WTC11 (cell line): ENCODE measurements at regions not wholly inside any gene's neighbourhood (a gene's known extent, or its start where the extent isn't known, plus 50 kb on each side); places are given as distances from the start of the nearest gene placed in this dataset.

Experiments used
- ATAC-seq: fragments of 200-7000 bp; cut with Tn5 transposase; 2 replicates; pipeline ENCODE4 v1.10.0; 2021; ENCODE audit warnings: mild to moderate bottlenecking, moderate library complexity
- CTCF ChIA-PET: fragments of 300-600 bp; sonication (Branson Sonifier 250); formaldehyde crosslinking; loops from one replicate; lab custom pipeline; 2021; ENCODE audit warnings: antibody characterized with exemption; lab: Charles Lee
- POLR2A ChIA-PET: fragments of 350-600 bp; sonication (Branson Sonifier 250); formaldehyde crosslinking; loops from one replicate; lab custom pipeline; 2021; ENCODE audit warnings: antibody characterized with exemption; lab: Charles Lee
- DNase-seq: peaks from one replicate; pipeline ENCODE4 v3.0.0; 2021; ENCODE audit warnings: low spot score
- H3K27ac Mint-ChIP-seq: 2 replicates; pipeline ENCODE4 v1.8.0; 2021; ENCODE audit warnings: mixed read lengths
- H3K27me3 Mint-ChIP-seq: 2 replicates; pipeline ENCODE4 v1.8.0; 2021; ENCODE audit warnings: low read depth, mild to moderate bottlenecking, moderate library complexity, mixed read lengths
- H3K36me3 Mint-ChIP-seq: 2 replicates; pipeline ENCODE4 v1.8.0; 2021; ENCODE audit warnings: mixed read lengths
- H3K4me1 Mint-ChIP-seq: 2 replicates; pipeline ENCODE4 v1.8.0; 2022; ENCODE audit warnings: mixed read lengths
- H3K4me3 Mint-ChIP-seq: 2 replicates; pipeline ENCODE4 v1.8.0; 2021; ENCODE audit warnings: mild to moderate bottlenecking, moderate library complexity, mixed read lengths
- H3K9me3 Mint-ChIP-seq: 2 replicates; pipeline ENCODE4 v1.8.0; 2021; ENCODE audit warnings: mixed read lengths
- CBFB ChIP-seq: sonication (generic); formaldehyde crosslinking; IDR thresholded peaks from 2 replicates; pipeline ENCODE4 v1.8.1; 2022; ENCODE audit warnings: mild to moderate bottlenecking, low read depth, missing genetic modification reagents
- CTCF ChIP-seq: fragments of 200-600 bp; IDR thresholded peaks from 2 replicates; pipeline ENCODE4 v1.8.0; 2022; ENCODE audit warnings: antibody characterized with exemption
- FOXJ3 ChIP-seq: sonication (generic); formaldehyde crosslinking; IDR thresholded peaks from 2 replicates; pipeline ENCODE4 v1.9.0; 2021; ENCODE audit warnings: missing genetic modification reagents, mild to moderate bottlenecking, borderline replicate concordance
- FOXP1 ChIP-seq: sonication (generic); formaldehyde crosslinking; IDR thresholded peaks from 2 replicates; pipeline ENCODE4 v1.8.0; 2022; ENCODE audit warnings: missing genetic modification reagents, mild to moderate bottlenecking, moderate library complexity, borderline replicate concordance
- FOXP4 ChIP-seq: sonication (generic); formaldehyde crosslinking; IDR thresholded peaks from 2 replicates; pipeline ENCODE4 v1.8.0; 2022; ENCODE audit warnings: mild to moderate bottlenecking, missing genetic modification reagents
- HMGA2 ChIP-seq: fragments of 250-450 bp; sonication (Bioruptor Pico); IDR thresholded peaks from 2 replicates; pipeline ENCODE4 v1.4.0; 2021; ENCODE audit warnings: mild to moderate bottlenecking, moderate library complexity
- HMGXB4 ChIP-seq: sonication (generic); formaldehyde crosslinking; IDR thresholded peaks from 2 replicates; pipeline ENCODE4 v1.8.1; 2023; ENCODE audit warnings: mild to moderate bottlenecking, moderate library complexity, missing genetic modification reagents
- MLX ChIP-seq: sonication (generic); formaldehyde crosslinking; IDR thresholded peaks from 2 replicates; pipeline ENCODE4 v1.8.1; 2023; ENCODE audit warnings: mild to moderate bottlenecking, missing genetic modification reagents, moderate library complexity
- NR3C1 ChIP-seq: sonication (generic); formaldehyde crosslinking; conservative IDR thresholded peaks from 2 replicates; pipeline ENCODE4 v1.8.1; 2023; ENCODE audit warnings: low read depth, mild to moderate bottlenecking, missing genetic modification reagents
- RELA ChIP-seq: sonication (generic); formaldehyde crosslinking; IDR thresholded peaks from 2 replicates; pipeline ENCODE4 v1.8.1; 2022; ENCODE audit warnings: missing genetic modification reagents, mild to moderate bottlenecking, borderline replicate concordance
- SOX15 ChIP-seq: fragments of 250-450 bp; sonication (Bioruptor Pico); IDR thresholded peaks from 2 replicates; pipeline ENCODE4 v1.9.0; 2021; ENCODE audit warnings: mild to moderate bottlenecking
- SP1 ChIP-seq: sonication (generic); formaldehyde crosslinking; conservative IDR thresholded peaks from 2 replicates; pipeline ENCODE4 v1.8.1; 2022; ENCODE audit warnings: missing genetic modification reagents
- STAT6 ChIP-seq: sonication (generic); formaldehyde crosslinking; conservative IDR thresholded peaks from 2 replicates; pipeline ENCODE4 v1.8.1; 2023; ENCODE audit warnings: mild to moderate bottlenecking, low read depth, missing genetic modification reagents, moderate library complexity
- TEAD4 ChIP-seq: sonication (generic); formaldehyde crosslinking; IDR thresholded peaks from 2 replicates; pipeline ENCODE4 v1.8.0; 2022; ENCODE audit warnings: mild to moderate bottlenecking, missing genetic modification reagents
- TP53 ChIP-seq: sonication (generic); formaldehyde crosslinking; IDR thresholded peaks from 2 replicates; pipeline ENCODE4 v1.8.1; 2023; ENCODE audit warnings: mild to moderate bottlenecking, missing genetic modification reagents
- ZNF263 ChIP-seq: sonication (generic); formaldehyde crosslinking; IDR thresholded peaks from 2 replicates; pipeline ENCODE4 v1.8.1; 2022; ENCODE audit warnings: low read depth, mild to moderate bottlenecking, moderate library complexity, missing genetic modification reagents
- ZNF281 ChIP-seq: sonication (generic); formaldehyde crosslinking; IDR thresholded peaks from 2 replicates; pipeline ENCODE4 v1.8.0; 2023; ENCODE audit warnings: mild to moderate bottlenecking, missing genetic modification reagents
- ZNF317 ChIP-seq: sonication (generic); formaldehyde crosslinking; IDR thresholded peaks from 2 replicates; pipeline ENCODE4 v1.8.1; 2023; ENCODE audit warnings: low read depth, mild to moderate bottlenecking, moderate library complexity, missing genetic modification reagents, borderline replicate concordance

- H3K27me3 Mint-ChIP-seq: no peaks in the 10 kb centered on the region
- ChIA-PET CTCF (no interaction called here), POLR2A (no interaction called here)
- no peaks in the 10 kb centered on the region for H3K4me1 Mint-ChIP-seq
- H3K36me3 Mint-ChIP-seq: peaks cover 10% of the 10 kb centered on the region
- no peak overlapping the region for H3K4me3 Mint-ChIP-seq
- peaks cover 22% of the 10 kb centered on the region for H3K9me3 Mint-ChIP-seq
- no peak for TF ChIP-seq MLX (CRISPR knock-in tag)
- TF ChIP-seq RELA (CRISPR knock-in tag): no peak
- no peak for TF ChIP-seq SP1 (CRISPR knock-in tag)
- no peak for TF ChIP-seq HMGXB4 (CRISPR knock-in tag)
- H3K27ac Mint-ChIP-seq: no peak overlapping the region
- DNase-seq: no peak
- no peak for ATAC-seq
Measured at GRCh38 chr13:104318121-104318520, 1251.9 kb upstream of the SLC10A2 start.

- DNase-seq (no peak), ATAC-seq (no peak)
- TF ChIP-seq STAT6 (CRISPR knock-in tag) (no peak), CTCF (no peak), ZNF263 (no peak), SOX15 (no peak), CBFB (CRISPR knock-in tag) (no peak), TEAD4 (CRISPR knock-in tag) (no peak), HMGA2 (CRISPR knock-in tag) (no peak), SP1 (CRISPR knock-in tag) (no peak)
- CTCF ChIA-PET: no interaction called here
- POLR2A ChIA-PET: no interaction called here
- Mint-ChIP-seq H3K4me3 (no peak overlapping the region), H3K36me3 (peaks cover 18% of the 10 kb centered on the region), H3K9me3 (peaks cover 38% of the 10 kb centered on the region), H3K27ac (no peak overlapping the region), H3K4me1 (no peaks in the 10 kb centered on the region), H3K27me3 (no peaks in the 10 kb centered on the region)
Measured at GRCh38 chr13:104315606-104316005, 1249.4 kb upstream of the SLC10A2 start.

- DNase-seq: no peak
- no peak overlapping the region for H3K27ac Mint-ChIP-seq
- TF ChIP-seq NR3C1 (no peak), ZNF317 (CRISPR knock-in tag) (no peak), TP53 (CRISPR knock-in tag) (no peak), FOXJ3 (CRISPR knock-in tag) (no peak), FOXP4 (CRISPR knock-in tag) (no peak), ZNF281 (no peak), FOXP1 (CRISPR knock-in tag) (no peak)
Measured at GRCh38 chr13:104314926-104315535, 1248.8 kb upstream of the SLC10A2 start.

More at GRCh38 chr13:104314926-104315535, 1248.8 kb upstream of the SLC10A2 start:
- ChIA-PET POLR2A (no interaction called here), CTCF (no interaction called here)
- H3K27me3 Mint-ChIP-seq: no peaks in the 10 kb centered on the region
- peaks cover 33% of the 10 kb centered on the region for H3K9me3 Mint-ChIP-seq
- no peaks in the 10 kb centered on the region for H3K4me1 Mint-ChIP-seq
- H3K4me3 Mint-ChIP-seq: no peak overlapping the region
- no peak for ATAC-seq
- peaks cover 18% of the 10 kb centered on the region for H3K36me3 Mint-ChIP-seq
